Breast epithelium (tissue), 4 donors: ENCODE measurements at regions not wholly inside any gene's neighbourhood (a gene's known extent, or its start where the extent isn't known, plus 50 kb on each side); places are given as distances from the start of the nearest gene placed in this dataset.

Experiments used
- DNase-seq, 2 donors: peaks; one replicate each; pipeline ENCODE4 v3.0.0-alpha.2; 2019; ENCODE audit warnings: low spot score in 2 of 2
- H3K27ac ChIP-seq, 2 donors: fragments of 200-600 bp; sonication (generic) in 1 of 2; one replicate each; pipeline ENCODE4 v1.5.1; 2016 to 2019; ENCODE audit warnings: mild to moderate bottlenecking in 1 of 2
- H3K27me3 ChIP-seq, 2 donors: fragments of 200-600 bp; sonication (generic) in 1 of 2; one replicate each; pipeline versions ENCODE4 v1.5.1 to v1.6.0; 2017 to 2019; ENCODE audit warnings: control low read depth in 1 of 2, mild to moderate bottlenecking in 1 of 2
- H3K36me3 ChIP-seq: fragments of 200-600 bp; one replicate; pipeline ENCODE4 v1.5.1; 2019
- H3K4me1 ChIP-seq, 2 donors: fragments of 200-600 bp; sonication (generic); one replicate each; pipeline ENCODE4 v1.5.1; 2016 to 2019; ENCODE audit warnings: control low read depth in 1 of 2
- H3K4me3 ChIP-seq, 3 donors: fragments of 200-600 bp; sonication (generic); 1 replicate in 2 of 3; 2 replicates in 1 of 3; pipeline ENCODE4 v1.5.1; 2016 to 2019; ENCODE audit warnings: mild to moderate bottlenecking in 3 of 3, moderate library complexity in 2 of 3
- H3K9me3 ChIP-seq, 2 donors: fragments of 200-600 bp; sonication (generic) in 1 of 2; one replicate each; pipeline ENCODE4 v1.5.1; 2016 to 2019; ENCODE audit warnings: control low read depth in 1 of 2
- POLR2A ChIP-seq: fragments of 450-650 bp; IDR thresholded peaks from one replicate; pipeline ENCODE4 v1.6.1; 2016; ENCODE audit warnings: antibody characterized with exemption, mild to moderate bottlenecking, moderate library complexity
- POLR2AphosphoS5 ChIP-seq, 3 donors: sonication (generic); formaldehyde crosslinking; IDR thresholded peaks; one replicate each; pipeline ENCODE4 v1.6.1; 2017; ENCODE audit warnings: antibody characterized with exemption in 3 of 3
- intact Hi-C: fragments of 100-400 bp; cut with DNase I; formaldehyde crosslinking; loops from one replicate; pipeline ENCODE4 v1.15.1; 2023; ENCODE audit warnings: low total_unique reads
- TF ChIP-seq, protein P1 (sequence below), 3 donors: fragments of 450-650 bp; IDR thresholded peaks; one replicate each; pipeline ENCODE4 v1.5.1; 2016 to 2017; ENCODE audit warnings: antibody characterized with exemption in 3 of 3, mild to moderate bottlenecking in 3 of 3, moderate library complexity in 3 of 3

DNA sequence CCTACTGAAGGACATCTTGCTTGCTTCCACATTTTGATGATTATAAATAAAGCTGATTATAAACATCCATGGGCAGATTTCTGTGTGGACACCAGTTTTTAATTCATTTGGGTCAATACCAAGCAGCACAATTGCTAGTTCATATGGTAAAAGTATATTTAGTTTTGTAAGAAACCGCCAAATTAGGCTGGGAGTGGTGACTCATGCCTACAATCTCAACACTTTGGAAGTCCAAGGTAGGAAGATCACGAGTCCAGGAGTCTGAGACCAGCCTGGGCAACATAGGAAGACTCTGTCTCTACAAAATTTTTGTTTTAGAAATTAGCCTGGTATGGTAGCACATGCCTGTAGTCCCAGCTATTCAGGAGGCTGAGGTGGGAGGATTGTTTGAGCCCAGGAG lies 52.6 kb upstream of the ABHD2 start:
- H3K9me3 ChIP-seq = no peaks in the 10 kb centered on the region
- no peak for TF ChIP-seq POLR2A
- no peak for TF ChIP-seq POLR2AphosphoS5 (IDR thresholded peaks at IDR 0.05)
- TF ChIP-seq, protein P1, sequence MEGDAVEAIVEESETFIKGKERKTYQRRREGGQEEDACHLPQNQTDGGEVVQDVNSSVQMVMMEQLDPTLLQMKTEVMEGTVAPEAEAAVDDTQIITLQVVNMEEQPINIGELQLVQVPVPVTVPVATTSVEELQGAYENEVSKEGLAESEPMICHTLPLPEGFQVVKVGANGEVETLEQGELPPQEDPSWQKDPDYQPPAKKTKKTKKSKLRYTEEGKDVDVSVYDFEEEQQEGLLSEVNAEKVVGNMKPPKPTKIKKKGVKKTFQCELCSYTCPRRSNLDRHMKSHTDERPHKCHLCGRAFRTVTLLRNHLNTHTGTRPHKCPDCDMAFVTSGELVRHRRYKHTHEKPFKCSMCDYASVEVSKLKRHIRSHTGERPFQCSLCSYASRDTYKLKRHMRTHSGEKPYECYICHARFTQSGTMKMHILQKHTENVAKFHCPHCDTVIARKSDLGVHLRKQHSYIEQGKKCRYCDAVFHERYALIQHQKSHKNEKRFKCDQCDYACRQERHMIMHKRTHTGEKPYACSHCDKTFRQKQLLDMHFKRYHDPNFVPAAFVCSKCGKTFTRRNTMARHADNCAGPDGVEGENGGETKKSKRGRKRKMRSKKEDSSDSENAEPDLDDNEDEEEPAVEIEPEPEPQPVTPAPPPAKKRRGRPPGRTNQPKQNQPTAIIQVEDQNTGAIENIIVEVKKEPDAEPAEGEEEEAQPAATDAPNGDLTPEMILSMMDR (IDR thresholded peaks at IDR 0.05) = no peak
- H3K27ac ChIP-seq = no peak overlapping the region
- intact Hi-C loops = no loop called here
- no peaks in the 10 kb centered on the region for H3K36me3 ChIP-seq
- DNase-seq = no peak
- H3K27me3 ChIP-seq = no peaks in the 10 kb centered on the region
- no peaks in the 10 kb centered on the region for H3K4me1 ChIP-seq
- no peak overlapping the region for H3K4me3 ChIP-seq

DNA sequence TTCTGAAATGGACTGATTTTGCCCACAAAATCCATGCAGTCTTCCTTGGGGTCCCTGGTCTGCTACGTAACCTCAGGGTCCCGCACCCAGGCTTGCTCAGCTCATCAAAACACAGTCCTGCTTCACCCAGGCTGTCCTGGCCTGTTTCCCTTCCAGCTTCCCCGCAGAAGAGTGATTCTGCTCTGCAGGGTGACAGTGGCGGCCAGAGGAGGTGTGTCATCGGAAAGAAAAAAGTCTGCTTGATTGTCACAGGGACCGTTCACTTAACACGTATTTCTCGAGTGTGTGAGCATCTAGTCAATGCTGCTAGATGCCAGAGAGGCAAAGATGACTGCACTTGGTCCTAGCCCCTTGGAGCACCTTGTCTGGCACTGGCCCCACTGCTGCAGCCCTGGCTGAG lies 50.1 kb upstream of the ABHD2 start:
- intact Hi-C loops = no loop called here
- no peaks in the 10 kb centered on the region for H3K4me1 ChIP-seq
- H3K27ac ChIP-seq = no peak overlapping the region
- TF ChIP-seq, protein P1 (IDR thresholded peaks at IDR 0.05) = no peak
- TF ChIP-seq POLR2AphosphoS5 (IDR thresholded peaks at IDR 0.05) (no peak), POLR2A (no peak)
- no peak for DNase-seq
- no peaks in the 10 kb centered on the region for H3K9me3 ChIP-seq
- no peaks in the 10 kb centered on the region for H3K36me3 ChIP-seq
- no peaks in the 10 kb centered on the region for H3K27me3 ChIP-seq
- H3K4me3 ChIP-seq = no peak overlapping the region
